ENCODE measurements at regions not wholly inside any gene's neighbourhood (a gene's known extent, or its start where the extent isn't known, plus 50 kb on each side); places are given as distances from the start of the nearest gene placed in this dataset.

- no peak for DNase-seq (ENCODE audit: low read depth)
Observed at GRCh38 chr10:62632071-62632809, 172.3 kb upstream of the ADO start.

GRCh38 chr10:62633976-62634375 is 170.5 kb upstream of the ADO start:
- no peak for DNase-seq (ENCODE audit: low read depth)

GRCh38 chr10:62634576-62634975 is 169.9 kb upstream of the ADO start:
- DNase-seq (ENCODE audit: low read depth) = no peak

- DNase-seq (ENCODE audit: low read depth) = no peak
Observed at GRCh38 chr10:62635127-62635526, 169.4 kb upstream of the ADO start.

GRCh38 chr10:62636825-62637248 is 167.7 kb upstream of the ADO start:
- DNase-seq (ENCODE audit: low read depth) = no peak

- no peak for DNase-seq (ENCODE audit: low read depth)
Observed at GRCh38 chr10:62637249-62638061, 167.1 kb upstream of the ADO start.

- no peak for DNase-seq (ENCODE audit: low read depth)
Observed at GRCh38 chr10:62638062-62638477, 166.4 kb upstream of the ADO start.

GRCh38 chr10:62639144-62639543 is 165.4 kb upstream of the ADO start:
- DNase-seq (ENCODE audit: low read depth) = no peak

GRCh38 chr10:62640411-62640810 is 164.1 kb upstream of the ADO start:
- DNase-seq (ENCODE audit: low read depth) = no peak

- DNase-seq (ENCODE audit: low read depth) = no peak
Observed at GRCh38 chr10:62643606-62644587, 160.6 kb upstream of the ADO start.

GRCh38 chr10:62647375-62648092 is 157.0 kb upstream of the ADO start:
- no peak for DNase-seq (ENCODE audit: low read depth)

- no peak for DNase-seq (ENCODE audit: low read depth)
Observed at GRCh38 chr10:62648921-62649320, 155.6 kb upstream of the ADO start.

- DNase-seq (ENCODE audit: low read depth) = no peak
Observed at GRCh38 chr10:62650411-62650810, 154.1 kb upstream of the ADO start.

- no peak for DNase-seq (ENCODE audit: low read depth)
Observed at GRCh38 chr10:62651341-62651740, 153.2 kb upstream of the ADO start.

- DNase-seq (ENCODE audit: low read depth) = no peak
Observed at GRCh38 chr10:62652114-62652513, 152.4 kb upstream of the ADO start.

GRCh38 chr10:62652564-62652963 is 152.0 kb upstream of the ADO start:
- DNase-seq (ENCODE audit: low read depth) = no peak

GRCh38 chr10:62653254-62653653 is 151.3 kb upstream of the ADO start:
- DNase-seq (ENCODE audit: low read depth) = no peak

GRCh38 chr10:62654966-62655336 is 149.6 kb upstream of the ADO start:
- DNase-seq (ENCODE audit: low read depth) = no peak

GRCh38 chr10:62655337-62655994 is 149.1 kb upstream of the ADO start:
- DNase-seq (ENCODE audit: low read depth) = no peak

GRCh38 chr10:62657244-62657835 is 147.2 kb upstream of the ADO start:
- DNase-seq (ENCODE audit: low read depth) = no peak

- no peak for DNase-seq (ENCODE audit: low read depth)
Observed at GRCh38 chr10:62658516-62658915, 146.0 kb upstream of the ADO start.

Data from CMK (cell line).